HG02973 (cell line): ENCODE measurements at regions not wholly inside any gene's neighbourhood (a gene's known extent, or its start where the extent isn't known, plus 50 kb on each side); places are given as distances from the start of the nearest gene placed in this dataset.

Source experiments
- ATAC-seq: cut with Tn5 transposase; IDR thresholded peaks from one replicate; pipeline ENCODE4 v1.9.1; 2021; ENCODE audit warnings: moderate library complexity; ENCODE audit not compliant: unreplicated experiment

DNA sequence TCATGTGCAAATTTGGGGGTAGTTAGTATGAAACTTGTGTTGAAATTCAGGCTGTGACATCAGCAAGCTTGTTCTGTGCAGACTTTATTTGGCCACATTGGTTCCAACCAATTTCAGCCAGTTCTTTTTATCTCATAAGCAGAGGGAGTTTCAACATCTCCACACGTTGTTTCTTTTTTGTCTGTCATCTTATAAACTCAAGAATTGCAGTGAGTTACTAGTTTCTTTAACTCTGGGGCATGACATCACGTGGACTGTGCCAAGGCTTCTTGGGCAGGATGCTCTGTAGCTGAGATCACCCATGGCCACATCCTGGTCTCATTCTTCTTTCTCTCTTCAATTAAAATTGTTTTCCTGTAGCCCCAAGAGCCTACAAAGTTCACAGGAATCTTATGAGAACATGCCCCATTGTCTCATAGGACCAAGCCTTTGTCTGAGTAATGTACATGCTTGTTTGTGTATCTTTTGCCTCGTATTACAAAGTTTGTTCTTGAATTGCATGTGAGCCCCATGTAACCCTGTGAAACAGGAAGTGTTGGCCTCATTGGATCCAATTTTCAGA is 982.0 kb upstream of the TMEM132C start:
- no peak for ATAC-seq

DNA sequence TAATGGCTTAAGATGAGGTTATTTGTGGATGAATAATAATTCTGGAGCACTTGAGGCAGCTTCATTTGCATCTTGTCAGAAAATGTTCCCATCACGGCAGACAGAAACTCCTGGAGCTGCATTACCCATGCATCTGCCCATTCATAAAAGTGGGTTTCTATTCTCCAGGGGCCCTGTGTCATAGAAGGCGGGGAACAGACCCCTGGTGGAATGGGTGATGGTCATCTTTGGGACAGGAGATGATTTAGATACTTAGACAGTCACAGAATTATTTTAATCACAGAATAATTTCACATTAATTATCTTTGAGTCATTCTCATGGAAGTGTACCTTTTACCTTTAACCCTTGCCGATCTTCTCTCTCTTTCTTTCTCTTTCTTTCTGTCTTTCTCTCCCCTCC is 980.7 kb upstream of the TMEM132C start:
- no peak for ATAC-seq

DNA sequence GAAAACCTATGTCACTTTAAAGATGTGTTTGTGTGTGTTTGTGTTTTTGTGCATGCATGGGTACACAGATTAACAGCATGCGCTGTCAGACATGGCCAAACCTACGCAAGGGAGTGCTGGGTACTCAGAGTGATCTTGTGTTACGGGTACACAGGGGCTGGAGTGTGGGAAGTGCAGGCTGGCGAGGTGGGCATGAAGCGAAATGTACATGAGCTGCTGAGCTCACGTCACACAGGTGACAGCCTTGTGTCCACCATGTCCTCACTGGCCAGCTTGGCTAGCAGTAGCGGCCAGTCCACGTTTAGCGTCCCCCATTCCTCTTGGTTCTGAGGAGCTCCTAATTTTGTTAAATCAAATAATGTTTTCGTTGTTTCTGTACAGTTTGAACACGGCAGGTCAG is 979.7 kb upstream of the TMEM132C start:
- ATAC-seq: no peak

DNA sequence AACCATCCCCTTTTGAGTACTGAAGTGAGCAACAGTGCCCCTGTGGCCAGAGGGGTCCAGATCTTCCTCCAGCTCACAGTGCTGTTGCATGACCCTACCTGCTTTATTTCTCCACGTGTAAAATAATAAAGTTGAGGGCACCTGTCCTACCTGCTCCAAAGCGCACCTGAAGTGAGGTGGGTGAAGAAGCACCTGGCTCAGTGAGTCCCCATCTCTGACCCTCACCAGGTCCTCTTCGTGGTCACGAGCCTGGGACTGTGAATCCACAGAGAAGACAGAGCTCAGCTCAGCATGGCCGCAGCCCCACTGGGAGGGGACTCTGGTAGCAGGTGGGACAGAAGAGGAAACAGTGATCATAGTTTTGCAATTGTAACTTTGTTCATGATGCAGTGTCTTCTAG is 976.7 kb upstream of the TMEM132C start:
- ATAC-seq: no peak

DNA sequence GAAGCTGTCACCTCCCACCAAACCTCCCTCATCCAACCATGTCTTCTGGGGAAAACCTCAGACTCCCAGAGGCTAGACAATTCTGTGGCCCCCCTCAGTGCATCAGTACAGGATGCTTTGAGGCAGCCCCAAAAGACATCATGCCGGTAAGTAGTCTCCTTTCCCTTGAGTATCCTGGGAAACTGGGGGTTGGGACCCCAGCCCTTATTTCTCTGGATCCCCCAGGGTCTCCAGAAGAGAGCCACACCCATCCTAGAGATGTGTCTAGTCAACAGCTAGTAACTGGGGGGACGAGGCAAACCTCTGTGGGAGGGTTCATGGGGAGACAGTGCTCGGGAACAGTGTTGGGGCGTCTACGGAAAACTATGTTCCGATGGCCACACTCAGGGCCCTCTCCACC is 974.2 kb upstream of the TMEM132C start:
- ATAC-seq: no peak

DNA sequence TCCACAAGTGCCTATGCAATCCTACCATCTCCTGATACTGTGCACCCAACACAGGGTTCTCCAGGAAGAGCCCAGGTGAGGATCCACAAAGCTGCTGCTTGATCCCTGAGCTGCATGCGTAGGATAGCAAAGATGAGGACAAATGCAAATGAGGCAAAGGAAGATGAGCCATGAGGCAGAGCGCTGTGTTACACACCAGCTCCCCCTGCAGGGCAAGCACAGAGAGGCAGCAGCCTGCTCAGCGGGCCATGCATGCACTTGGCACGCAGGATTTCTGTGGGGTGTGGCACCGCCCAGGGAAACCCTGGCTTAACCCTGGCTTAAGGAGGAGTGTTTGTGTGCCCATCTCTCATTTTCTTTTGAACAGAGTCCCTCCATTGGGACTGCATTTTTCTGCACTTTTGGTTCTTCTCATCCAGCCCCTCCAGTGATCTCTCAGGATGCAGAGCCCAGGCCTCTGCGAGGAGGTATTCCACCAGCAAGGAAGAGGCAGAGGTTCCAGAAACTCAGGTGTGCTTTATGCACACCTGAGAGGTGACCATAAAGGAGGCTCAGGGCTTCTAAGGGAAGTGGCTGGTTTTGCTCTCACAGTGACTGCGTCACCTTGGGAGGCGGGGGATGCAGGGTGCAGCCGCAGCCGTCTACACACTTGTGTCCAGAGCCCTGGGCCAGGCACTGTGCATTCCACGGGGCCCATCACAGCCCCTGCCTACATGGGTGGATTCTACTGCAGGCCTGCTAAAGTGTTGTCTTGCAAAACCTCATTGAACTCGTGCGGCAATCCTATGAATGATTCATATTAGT is 973.3 kb upstream of the TMEM132C start:
- no peak for ATAC-seq

DNA sequence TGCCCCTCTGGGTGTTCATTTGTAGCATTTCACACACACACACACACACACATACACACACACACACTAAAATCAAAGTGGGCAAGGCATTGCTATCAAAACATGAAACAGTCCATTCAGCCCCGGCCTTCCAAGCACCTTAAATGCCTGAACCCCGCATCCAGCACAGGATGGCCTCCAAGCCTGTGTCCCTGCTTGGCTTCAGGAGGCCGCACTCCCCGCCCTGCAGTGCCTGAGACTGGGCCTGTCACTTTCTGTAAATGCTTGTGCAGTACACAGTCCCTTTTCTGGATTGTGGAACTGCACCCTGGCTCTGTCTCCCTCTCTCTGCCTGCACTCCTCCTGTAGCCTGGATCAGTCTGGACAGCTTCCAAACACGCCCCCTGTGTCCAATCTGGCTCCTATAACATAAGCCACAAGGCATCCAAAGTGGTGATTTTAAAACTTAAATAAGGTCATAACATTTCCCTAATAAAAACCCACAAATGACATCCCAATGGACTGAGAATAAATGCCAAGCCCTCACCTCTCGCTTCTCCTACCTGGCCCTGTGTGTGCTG is 972.2 kb upstream of the TMEM132C start:
- no peak for ATAC-seq

DNA sequence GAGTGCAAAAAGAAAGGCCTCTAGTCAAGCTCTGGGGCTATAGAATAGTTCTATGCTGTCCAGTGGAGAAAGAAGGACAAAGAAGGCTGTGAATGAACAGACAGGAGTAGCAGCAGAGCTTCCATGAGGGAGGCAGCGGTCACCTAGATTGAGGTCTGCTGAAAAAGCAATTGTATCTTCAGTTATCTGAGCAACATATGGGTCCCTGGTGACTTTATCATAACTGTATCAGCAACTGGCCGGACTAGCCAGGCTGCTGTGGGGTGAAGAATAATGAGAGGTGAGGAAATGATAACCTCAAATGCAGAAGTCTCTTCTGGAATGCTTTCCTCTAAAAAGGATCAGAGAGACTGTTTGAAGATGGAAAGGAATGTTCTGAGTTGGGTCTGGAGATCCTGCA is 971.3 kb upstream of the TMEM132C start:
- ATAC-seq: no peak

DNA sequence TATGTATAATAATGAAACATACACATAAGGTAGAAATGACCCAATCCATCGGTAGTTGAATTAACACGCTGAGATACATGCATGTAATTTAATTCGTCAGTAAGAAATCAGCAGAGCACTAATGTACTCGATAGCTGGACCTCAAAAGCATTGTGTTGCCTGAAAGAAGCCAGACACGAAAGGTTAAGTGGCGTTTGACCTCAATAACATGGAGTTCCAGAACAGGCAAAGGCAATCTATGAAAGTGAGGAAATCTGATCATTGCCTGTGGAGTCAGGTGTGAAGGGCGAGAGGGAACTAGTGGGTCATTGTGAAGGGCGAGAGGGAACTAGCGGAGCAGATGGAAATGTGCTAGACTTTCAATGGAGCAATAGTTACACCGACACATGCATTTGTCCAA is 970.4 kb upstream of the TMEM132C start:
- ATAC-seq: no peak

DNA sequence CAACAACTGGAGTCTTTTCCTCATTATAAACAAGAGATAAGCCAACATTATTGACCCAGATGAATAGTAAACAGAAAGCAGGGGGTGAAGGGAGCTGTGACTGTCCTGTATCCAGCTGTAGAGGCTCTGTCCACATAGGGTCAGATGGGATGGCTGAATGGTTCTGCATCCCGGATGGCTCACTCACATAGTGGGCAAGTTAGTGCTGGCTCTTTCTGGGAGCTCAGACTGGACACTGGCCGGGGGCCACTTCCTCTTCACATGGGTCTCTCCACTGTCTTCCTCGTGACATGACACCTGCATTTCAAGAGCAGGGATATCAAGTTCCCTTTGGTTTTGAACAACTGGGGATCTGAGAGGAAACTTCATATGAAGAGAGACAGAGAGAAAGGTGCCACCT is 969.6 kb upstream of the TMEM132C start:
- ATAC-seq: no peak

DNA sequence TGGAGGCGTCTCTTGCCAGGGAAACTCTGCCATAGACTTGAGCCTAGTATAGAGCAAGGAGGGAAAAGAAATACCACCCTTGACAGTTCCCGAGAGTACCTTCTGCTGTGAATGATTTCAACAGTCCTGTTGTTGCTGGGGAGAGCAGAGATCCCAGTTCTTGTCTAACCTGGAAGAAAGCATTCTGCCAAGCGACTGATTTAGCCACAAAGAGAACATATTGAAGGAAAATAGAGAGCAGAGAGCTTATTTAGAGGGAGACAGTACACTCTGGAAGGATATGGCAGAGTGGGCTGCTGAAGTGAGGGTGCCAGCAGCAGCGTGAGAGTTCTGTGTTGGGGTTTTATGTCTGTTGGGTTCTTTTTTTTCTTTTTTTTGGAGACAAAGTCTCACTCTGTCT is 966.9 kb upstream of the TMEM132C start:
- ATAC-seq: no peak

DNA sequence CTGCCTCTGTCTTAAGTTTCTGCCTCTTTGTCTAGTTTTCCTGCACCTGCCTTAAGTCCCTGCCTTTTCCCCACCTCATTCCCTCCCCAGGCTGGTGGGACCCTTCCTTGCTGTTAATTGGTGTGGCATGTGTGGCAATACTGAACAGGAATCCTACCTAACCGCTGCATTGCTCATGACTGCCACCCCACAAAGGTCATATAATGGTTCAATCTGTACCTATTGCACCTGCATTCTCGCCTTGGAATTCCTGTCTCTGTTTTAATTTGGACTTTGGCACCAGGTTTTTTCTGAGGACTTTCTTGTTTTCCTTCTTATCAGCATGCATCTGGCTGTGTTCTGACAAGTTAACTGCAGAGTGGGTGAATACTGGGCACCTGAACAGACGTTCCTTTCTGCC is 966.2 kb upstream of the TMEM132C start:
- ATAC-seq: no peak

DNA sequence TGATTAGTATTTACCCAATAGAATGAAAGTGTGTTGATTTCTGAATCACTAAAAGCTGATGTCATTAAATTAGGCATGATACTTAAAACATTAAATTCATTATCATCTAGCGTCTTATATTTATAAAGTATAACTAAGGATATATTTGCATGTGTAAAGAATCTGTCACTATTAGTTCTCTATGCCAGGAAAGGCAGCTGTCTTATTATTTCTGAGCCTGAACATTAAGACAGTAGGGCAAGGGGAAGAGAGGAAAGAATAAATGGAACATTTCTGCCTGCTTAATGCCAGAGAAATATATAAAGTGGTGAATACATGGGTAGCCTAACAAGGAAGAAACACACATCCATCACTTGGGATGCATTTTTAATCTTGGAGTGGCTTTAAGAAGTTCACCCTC is 965.1 kb upstream of the TMEM132C start:
- ATAC-seq: no peak

DNA sequence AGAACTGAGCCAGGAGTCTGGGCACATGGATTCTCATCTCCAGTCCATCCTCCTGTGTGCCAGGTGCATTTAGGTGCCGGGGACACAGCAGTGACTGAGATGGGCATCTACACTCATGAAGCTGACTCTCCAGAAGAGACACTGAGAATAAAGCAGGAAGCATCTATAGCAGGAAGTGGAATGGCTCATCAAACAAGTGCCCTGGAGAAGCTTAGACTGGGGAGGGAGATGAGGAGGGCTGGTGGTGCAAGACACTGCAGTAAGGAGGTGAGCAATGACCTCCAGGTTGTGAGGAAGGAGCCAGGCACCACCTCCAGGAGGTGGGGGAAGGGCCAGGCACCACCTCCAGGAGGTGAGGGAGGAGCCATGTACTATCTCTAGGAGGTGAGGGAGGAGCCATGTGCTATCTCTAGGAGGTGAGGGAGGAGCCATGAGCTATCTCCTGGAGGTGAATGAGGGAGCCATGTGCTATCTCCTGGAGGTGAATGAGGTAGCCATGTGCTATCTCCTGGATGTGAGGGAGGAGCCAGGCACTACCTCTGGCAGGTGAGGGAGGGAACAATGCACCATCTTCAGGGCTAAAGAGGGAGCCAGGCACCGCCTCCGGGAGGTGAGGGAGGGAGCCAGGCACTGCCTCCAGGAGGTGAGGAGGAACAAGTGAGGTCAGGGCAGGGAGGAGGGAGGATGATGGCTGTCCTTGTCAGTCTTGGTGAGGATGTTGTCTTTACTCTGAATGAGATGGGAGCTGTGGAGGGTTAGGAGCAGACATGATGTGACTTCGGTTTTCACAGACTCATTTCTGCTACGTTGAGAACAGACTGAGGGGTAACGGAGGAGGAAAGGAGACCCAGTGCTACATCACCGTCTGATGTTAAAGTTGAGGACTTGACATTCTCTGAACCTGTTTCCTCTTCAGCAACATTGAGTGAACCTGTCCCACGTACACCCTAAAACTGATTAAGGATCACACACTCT is 961.9 kb upstream of the TMEM132C start:
- ATAC-seq: no peak

DNA sequence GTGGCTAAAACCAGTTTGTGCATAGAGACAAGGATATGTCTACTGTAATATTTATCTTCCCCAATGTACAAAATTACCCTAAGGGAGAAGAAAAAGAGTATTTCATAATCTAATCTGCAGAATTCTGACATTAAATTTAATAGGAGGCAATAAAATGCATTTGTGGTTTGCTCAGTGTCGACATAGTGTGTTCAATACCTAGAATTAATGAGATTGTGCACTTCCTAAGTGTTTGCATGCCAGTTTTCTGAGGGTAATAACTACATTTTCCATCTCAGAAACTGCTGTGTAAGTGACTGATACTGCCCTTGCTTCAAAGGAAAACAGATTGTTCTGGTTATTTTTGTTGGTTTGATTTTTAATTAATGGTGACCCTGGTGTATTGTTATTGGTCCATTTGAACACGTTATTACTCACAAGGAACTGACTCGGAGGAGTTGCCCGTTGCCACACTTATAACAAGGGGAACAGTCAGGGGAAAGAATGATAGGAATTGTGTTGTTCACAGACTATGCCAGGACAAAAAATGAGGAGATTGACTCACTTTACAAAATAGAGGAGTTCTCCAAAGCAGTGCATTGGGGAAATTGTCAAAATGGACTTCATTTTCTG is 960.3 kb upstream of the TMEM132C start:
- no peak for ATAC-seq

DNA sequence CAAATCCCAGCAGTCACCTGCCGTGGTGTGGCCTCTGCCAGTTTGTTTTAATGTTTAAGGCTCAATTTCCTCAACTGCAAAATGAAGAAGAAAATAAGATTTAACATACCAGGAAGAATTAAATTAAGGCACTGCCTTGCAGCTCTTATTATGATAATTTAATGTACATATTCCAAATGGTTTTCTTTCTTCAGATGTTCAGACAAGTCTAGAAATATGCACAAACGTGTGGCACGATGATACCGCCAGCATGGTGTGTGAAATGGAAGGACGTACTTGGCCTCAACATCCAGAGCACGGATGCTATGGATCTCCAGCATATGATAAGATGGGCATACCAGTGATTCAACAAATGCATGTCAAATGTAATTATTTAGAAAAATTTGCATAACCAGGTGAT is 959.4 kb upstream of the TMEM132C start:
- no peak for ATAC-seq

DNA sequence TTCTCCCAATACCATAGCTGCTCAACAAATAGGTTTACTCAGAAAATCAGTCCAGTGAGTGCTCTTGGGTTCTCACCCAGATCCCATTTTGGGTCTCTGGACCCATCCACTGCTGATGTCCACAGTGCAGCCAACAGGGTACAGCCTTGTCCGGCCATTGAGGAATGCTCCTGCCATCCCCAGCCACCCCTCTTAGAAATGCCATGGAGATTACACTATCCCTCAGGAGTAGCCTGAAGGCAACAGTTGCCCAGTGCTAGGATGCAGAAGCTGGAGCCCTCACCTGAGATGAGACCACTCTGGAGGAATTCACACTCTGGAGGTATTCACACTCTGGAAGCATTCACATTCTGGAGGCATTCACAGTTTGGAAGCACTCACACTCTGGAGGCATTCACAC is 958.8 kb upstream of the TMEM132C start:
- ATAC-seq: no peak

DNA sequence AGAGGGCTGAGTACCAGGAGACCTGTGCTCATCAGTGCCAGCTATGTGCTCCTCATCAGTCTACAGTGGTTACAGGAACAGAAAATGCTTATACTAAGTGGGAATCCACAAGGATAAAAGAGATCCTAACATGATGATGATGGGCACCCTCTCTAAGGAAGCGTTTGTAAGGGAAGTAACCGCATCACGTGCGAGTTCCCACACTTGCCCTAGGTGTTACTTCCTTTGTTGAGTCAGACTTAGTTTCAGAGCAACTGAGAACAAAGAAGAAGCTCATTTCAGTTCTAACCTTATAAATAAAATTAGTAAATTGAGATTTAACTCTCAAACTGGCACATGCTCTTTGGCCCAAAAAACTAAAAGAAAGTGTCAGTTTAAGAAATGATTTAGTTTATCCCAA is 956.4 kb upstream of the TMEM132C start:
- no peak for ATAC-seq

DNA sequence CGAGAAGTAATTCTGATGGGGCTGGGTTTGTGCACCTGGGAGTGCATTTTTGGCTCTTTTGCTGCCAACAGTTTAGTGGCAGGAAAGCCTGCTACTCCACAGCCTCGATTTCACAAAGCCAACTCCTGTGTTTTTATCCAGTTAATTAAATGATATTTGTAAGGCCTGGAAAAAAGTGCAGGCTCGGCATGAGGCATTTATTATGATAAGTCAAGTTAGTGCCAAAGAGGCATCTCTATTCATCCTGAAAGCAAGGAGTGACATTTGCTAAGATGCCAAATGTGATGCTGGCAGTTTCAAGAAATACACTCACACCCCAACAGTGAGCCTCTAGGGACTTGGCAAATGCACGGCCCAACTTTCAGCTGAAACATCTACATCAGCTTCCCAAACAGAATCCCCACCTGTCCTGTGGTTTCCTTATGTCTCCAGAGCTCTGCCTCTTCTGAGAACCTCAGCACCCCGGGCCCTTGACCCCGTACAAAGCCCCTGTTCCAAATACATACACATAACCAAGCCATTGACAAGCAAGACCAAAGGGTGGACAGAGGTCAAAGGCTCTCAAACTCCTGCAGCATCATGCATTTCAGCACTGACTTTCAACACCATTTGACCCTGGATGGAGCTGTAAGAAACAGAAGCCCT is 955.1 kb upstream of the TMEM132C start:
- no peak for ATAC-seq

DNA sequence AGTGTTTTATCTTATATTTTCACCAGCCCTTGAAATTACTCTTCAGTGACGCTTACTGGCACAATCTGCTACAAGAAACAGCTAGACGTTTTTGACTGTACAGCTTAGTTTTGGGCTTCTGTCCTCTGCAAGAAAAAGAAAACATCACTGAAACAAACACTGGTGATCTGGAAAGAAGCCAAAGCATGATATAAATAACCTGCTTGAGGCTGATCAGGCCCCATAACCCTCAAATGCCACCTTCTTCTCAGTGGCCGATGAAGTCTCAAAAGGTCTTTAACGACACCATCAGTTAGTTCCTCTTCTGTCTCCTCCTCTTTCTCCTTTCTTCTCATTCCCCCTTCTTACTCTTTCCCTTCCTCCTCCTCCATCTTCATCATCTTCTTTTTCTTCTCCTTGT is 942.3 kb upstream of the TMEM132C start:
- ATAC-seq: no peak

DNA sequence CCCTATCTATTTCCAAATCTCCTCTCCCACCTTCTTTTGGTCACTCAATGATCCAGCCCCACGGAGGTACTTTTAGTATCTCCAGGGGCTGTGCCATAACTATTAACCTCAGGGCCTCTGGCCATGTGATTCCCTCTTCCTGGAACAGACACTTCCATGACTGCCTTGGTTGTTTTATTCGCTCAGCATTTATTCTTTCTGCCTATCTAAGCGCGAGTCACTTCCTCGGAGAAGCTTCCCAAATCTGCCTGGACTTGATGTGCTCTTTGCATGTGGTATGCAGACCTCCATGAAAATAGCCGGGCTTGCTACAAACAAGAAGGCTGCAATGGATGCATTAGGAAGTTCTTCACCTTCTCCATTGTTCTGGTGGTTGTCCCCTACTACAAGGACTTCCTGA is 939.0 kb upstream of the TMEM132C start:
- no peak for ATAC-seq
